ENCODE measurements at regions not wholly inside any gene's neighbourhood (a gene's known extent, or its start where the extent isn't known, plus 50 kb on each side); places are given as distances from the start of the nearest gene placed in this dataset.

DNA sequence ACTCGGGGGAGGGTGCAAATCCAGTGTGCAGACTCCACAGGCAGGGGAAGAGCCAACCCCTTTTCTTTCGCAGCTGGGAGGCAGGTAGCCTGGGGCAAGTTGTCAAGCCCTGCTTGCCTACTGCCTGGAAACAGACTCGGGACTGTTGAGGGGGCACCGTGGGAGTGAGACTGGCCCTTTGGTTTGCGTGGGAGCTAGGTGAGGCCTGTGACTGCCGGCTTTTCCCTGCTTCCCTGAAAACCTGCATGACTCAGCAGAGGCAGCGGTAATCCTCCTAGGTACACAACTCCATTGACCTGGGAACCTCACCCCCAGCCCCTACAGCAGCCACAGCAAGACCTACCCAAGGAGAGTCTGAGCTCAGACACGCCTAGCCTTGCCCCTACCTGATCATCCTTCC, 509.5 kb downstream of the DTWD2 start:
- TF ChIP-seq, protein P1, sequence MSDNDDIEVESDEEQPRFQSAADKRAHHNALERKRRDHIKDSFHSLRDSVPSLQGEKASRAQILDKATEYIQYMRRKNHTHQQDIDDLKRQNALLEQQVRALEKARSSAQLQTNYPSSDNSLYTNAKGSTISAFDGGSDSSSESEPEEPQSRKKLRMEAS (CRISPR knock-in tag; IDR thresholded peaks at IDR 0.05), result no peak
- TF ChIP-seq, protein P2, sequence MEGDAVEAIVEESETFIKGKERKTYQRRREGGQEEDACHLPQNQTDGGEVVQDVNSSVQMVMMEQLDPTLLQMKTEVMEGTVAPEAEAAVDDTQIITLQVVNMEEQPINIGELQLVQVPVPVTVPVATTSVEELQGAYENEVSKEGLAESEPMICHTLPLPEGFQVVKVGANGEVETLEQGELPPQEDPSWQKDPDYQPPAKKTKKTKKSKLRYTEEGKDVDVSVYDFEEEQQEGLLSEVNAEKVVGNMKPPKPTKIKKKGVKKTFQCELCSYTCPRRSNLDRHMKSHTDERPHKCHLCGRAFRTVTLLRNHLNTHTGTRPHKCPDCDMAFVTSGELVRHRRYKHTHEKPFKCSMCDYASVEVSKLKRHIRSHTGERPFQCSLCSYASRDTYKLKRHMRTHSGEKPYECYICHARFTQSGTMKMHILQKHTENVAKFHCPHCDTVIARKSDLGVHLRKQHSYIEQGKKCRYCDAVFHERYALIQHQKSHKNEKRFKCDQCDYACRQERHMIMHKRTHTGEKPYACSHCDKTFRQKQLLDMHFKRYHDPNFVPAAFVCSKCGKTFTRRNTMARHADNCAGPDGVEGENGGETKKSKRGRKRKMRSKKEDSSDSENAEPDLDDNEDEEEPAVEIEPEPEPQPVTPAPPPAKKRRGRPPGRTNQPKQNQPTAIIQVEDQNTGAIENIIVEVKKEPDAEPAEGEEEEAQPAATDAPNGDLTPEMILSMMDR (IDR thresholded peaks at IDR 0.05), result no peak
- no peak for TF ChIP-seq NR3C1 (CRISPR knock-in tag; conservative IDR thresholded peaks at IDR 0.05; ENCODE audit: low read depth)
- TF ChIP-seq, protein P3, sequence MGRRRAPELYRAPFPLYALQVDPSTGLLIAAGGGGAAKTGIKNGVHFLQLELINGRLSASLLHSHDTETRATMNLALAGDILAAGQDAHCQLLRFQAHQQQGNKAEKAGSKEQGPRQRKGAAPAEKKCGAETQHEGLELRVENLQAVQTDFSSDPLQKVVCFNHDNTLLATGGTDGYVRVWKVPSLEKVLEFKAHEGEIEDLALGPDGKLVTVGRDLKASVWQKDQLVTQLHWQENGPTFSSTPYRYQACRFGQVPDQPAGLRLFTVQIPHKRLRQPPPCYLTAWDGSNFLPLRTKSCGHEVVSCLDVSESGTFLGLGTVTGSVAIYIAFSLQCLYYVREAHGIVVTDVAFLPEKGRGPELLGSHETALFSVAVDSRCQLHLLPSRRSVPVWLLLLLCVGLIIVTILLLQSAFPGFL (CRISPR knock-in tag; IDR thresholded peaks at IDR 0.05; ENCODE audit: borderline replicate concordance), result no peak
- TF ChIP-seq, protein P4, sequence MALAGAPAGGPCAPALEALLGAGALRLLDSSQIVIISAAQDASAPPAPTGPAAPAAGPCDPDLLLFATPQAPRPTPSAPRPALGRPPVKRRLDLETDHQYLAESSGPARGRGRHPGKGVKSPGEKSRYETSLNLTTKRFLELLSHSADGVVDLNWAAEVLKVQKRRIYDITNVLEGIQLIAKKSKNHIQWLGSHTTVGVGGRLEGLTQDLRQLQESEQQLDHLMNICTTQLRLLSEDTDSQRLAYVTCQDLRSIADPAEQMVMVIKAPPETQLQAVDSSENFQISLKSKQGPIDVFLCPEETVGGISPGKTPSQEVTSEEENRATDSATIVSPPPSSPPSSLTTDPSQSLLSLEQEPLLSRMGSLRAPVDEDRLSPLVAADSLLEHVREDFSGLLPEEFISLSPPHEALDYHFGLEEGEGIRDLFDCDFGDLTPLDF (CRISPR knock-in tag; IDR thresholded peaks at IDR 0.05), result no peak
- TF ChIP-seq, protein P5, sequence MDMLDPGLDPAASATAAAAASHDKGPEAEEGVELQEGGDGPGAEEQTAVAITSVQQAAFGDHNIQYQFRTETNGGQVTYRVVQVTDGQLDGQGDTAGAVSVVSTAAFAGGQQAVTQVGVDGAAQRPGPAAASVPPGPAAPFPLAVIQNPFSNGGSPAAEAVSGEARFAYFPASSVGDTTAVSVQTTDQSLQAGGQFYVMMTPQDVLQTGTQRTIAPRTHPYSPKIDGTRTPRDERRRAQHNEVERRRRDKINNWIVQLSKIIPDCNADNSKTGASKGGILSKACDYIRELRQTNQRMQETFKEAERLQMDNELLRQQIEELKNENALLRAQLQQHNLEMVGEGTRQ (CRISPR knock-in tag; IDR thresholded peaks at IDR 0.05), result no peak
- TF ChIP-seq CREB1 (CRISPR knock-in tag; IDR thresholded peaks at IDR 0.05), result no peak
- no peak for TF ChIP-seq ZNF416 (CRISPR knock-in tag; IDR thresholded peaks at IDR 0.05)
